Sigmoid colon (tissue), 6 donors: ENCODE measurements at regions not wholly inside any gene's neighbourhood (a gene's known extent, or its start where the extent isn't known, plus 50 kb on each side); places are given as distances from the start of the nearest gene placed in this dataset.

Experiments used
- DNase-seq: peaks from one replicate; pipeline ENCODE4 v3.0.0-alpha.2; 2019
- H3K27ac ChIP-seq, 4 donors: fragments of 200-600 bp; sonication (generic); one replicate each; pipeline ENCODE4 v1.5.1; 2016 to 2019; ENCODE audit warnings: mild to moderate bottlenecking in 1 of 4
- H3K27me3 ChIP-seq, 3 donors: fragments of 200-600 bp; sonication (generic); one replicate each; pipeline ENCODE4 v1.5.1; 2019; ENCODE audit warnings: mild to moderate bottlenecking in 1 of 3
- H3K36me3 ChIP-seq, 4 donors: fragments of 200-600 bp; sonication (generic); one replicate each; pipeline ENCODE4 v1.5.1; 2016 to 2019
- H3K4me1 ChIP-seq, 4 donors: fragments of 200-600 bp; sonication (generic); one replicate each; pipeline ENCODE4 v1.5.1; 2017 to 2019
- H3K4me3 ChIP-seq, 4 donors: fragments of 200-600 bp; sonication (generic); one replicate each; pipeline ENCODE4 v1.5.1; 2017 to 2019; ENCODE audit warnings: mild to moderate bottlenecking in 2 of 4, moderate library complexity in 1 of 4
- H3K9me3 ChIP-seq, 4 donors: fragments of 200-600 bp in 3 of 4; sonication (generic) in 3 of 4; one replicate each; pipeline versions ENCODE4 v1.5.1 to v1.6.1; 2013 to 2019
- EP300 ChIP-seq, 4 donors: sonication (generic); formaldehyde crosslinking; IDR thresholded peaks; one replicate each; pipeline ENCODE4 v1.6.1; 2017; ENCODE audit warnings: antibody characterized with exemption in 4 of 4
- POLR2A ChIP-seq, 2 donors: fragments of 450-650 bp; IDR thresholded peaks; one replicate each; pipeline ENCODE4 v1.6.1; 2016; ENCODE audit warnings: antibody characterized with exemption in 2 of 2, mild to moderate bottlenecking in 2 of 2, moderate library complexity in 2 of 2
- POLR2AphosphoS5 ChIP-seq, 4 donors: sonication (generic); formaldehyde crosslinking; IDR thresholded peaks; one replicate each; pipeline ENCODE4 v1.6.1; 2017; ENCODE audit warnings: antibody characterized with exemption in 4 of 4
- WGBS, 2 donors: extraction: QIAGEN DNeasy Blood & Tissue Kit; methylation state at CpG; one replicate each; pipeline ENCODE4 v1.1.7; 2013; 5-methylcytosine and 5-hydroxymethylcytosine counted together
- intact Hi-C: fragments of 100-400 bp; cut with DNase I; formaldehyde crosslinking; loops from one replicate; pipeline ENCODE4 v1.15.1; 2023
- TF ChIP-seq, protein P1 (sequence below), 4 experiments: fragments of 450-650 bp in 3 of 4; fragments of 200-600 bp in 1 of 4; IDR thresholded peaks; one replicate each; pipeline ENCODE4 v1.5.1; 2016 to 2019; ENCODE audit warnings: antibody characterized with exemption in 4 of 4, mild to moderate bottlenecking in 3 of 4, moderate library complexity in 2 of 4
- donor health status: healthy with polysubstance abuse.
- donor health status: healthy.

DNA sequence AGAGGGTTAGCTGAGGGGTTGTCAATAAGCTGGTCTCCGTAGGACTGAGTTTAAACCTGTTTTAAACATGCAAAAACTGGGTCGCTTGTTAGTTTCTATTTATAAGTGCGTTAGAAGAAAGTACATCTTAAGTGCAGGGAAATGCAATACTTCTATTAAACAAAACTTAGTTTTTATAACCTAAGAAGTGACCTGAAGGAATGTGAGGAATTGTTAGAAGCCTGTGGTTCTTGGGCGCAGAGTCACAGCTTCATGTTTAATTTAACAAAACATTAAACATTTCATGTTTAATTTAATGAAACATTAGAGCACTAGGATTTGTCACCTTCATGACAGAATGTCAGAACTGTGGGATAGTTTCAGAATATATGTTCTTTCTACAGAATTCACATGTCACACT, 469.2 kb upstream of the WWC1 start:
- intact Hi-C loops: no loop called here
- H3K27me3 ChIP-seq: no peaks in the 10 kb centered on the region
- H3K27ac ChIP-seq: no peak overlapping the region
- 77 to 79% methylated on average over 4 of the region's 4 CpGs for WGBS, 2 donors
- H3K36me3 ChIP-seq: no peaks in the 10 kb centered on the region
- H3K9me3 ChIP-seq: no peaks in the 10 kb centered on the region
- H3K4me3 ChIP-seq: no peak overlapping the region
- TF ChIP-seq POLR2AphosphoS5 (IDR thresholded peaks at IDR 0.05) (no peak), POLR2A (IDR thresholded peaks at IDR 0.05) (no peak), EP300 (IDR thresholded peaks at IDR 0.05) (no peak)
- TF ChIP-seq, protein P1, sequence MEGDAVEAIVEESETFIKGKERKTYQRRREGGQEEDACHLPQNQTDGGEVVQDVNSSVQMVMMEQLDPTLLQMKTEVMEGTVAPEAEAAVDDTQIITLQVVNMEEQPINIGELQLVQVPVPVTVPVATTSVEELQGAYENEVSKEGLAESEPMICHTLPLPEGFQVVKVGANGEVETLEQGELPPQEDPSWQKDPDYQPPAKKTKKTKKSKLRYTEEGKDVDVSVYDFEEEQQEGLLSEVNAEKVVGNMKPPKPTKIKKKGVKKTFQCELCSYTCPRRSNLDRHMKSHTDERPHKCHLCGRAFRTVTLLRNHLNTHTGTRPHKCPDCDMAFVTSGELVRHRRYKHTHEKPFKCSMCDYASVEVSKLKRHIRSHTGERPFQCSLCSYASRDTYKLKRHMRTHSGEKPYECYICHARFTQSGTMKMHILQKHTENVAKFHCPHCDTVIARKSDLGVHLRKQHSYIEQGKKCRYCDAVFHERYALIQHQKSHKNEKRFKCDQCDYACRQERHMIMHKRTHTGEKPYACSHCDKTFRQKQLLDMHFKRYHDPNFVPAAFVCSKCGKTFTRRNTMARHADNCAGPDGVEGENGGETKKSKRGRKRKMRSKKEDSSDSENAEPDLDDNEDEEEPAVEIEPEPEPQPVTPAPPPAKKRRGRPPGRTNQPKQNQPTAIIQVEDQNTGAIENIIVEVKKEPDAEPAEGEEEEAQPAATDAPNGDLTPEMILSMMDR (IDR thresholded peaks at IDR 0.05): no peak
- H3K4me1 ChIP-seq: peaks cover 0 to 6% (median 0%) of the 10 kb centered on the region in 4 donors
- no peak for DNase-seq

DNA sequence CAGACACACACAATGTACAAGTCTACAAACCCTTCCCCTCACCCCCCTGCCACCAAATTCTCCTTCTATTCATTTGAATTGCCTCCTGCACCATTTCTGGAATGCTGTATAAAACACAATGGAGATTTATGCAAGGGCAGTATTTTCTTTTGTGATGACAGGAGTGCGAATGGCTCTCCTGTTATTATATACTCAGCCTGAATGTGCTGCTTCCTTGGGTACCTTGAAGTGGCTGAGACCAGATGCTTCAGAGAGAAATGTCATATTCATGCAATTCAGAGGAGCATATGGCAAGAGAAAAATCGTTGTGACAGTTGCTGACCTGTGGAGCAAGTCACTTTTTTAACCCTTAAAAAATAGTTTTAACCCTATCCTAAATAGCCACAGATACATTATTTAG, 468.0 kb upstream of the WWC1 start:
- H3K9me3 ChIP-seq: no peaks in the 10 kb centered on the region
- intact Hi-C loops: no loop called here

DNA sequence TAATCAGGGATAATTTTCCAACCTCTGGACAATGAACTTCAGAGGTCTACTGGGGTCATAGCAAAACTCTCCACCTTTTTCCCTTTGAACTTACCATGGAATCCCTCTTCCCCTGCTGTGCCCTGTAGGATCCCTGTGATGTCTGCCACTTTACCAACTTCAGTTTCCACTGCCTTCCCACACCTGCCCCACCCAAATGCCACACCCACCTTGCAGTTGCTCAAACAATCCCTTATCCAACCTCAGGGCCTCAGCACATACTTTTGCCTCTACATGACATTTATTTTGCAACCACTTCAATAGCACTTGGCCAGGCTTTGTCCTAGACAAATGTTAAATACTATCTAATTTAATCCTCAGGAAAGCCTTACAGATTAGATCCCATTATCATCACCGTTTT, 463.7 kb upstream of the WWC1 start:
- intact Hi-C loops: no loop called here
- no peak overlapping the region for H3K4me3 ChIP-seq
- no peak overlapping the region for H3K27ac ChIP-seq
- no peaks in the 10 kb centered on the region for H3K9me3 ChIP-seq
- TF ChIP-seq, protein P1 (IDR thresholded peaks at IDR 0.05): no peak
- TF ChIP-seq POLR2A (IDR thresholded peaks at IDR 0.05) (no peak), POLR2AphosphoS5 (IDR thresholded peaks at IDR 0.05) (no peak), EP300 (IDR thresholded peaks at IDR 0.05) (no peak)
- H3K27me3 ChIP-seq: no peaks in the 10 kb centered on the region
- H3K4me1 ChIP-seq: peaks cover 0 to 6% (median 0%) of the 10 kb centered on the region in 4 donors
- no peak for DNase-seq
- H3K36me3 ChIP-seq: no peaks in the 10 kb centered on the region
- 45 to 69% methylated on average over 1 of the region's 1 CpG for WGBS, 2 donors

More for the DNA sequence above, 468.0 kb upstream of the WWC1 start:
- Histone ChIP-seq H3K4me1 (peaks cover 0 to 6% (median 0%) of the 10 kb centered on the region in 4 donors), H3K27me3 (no peaks in the 10 kb centered on the region), H3K4me3 (no peak overlapping the region), H3K36me3 (no peaks in the 10 kb centered on the region), H3K27ac (no peak overlapping the region)
- DNase-seq: no peak
- WGBS, 2 donors: 52 to 72% methylated on average over 2 of the region's 2 CpGs
- TF ChIP-seq POLR2AphosphoS5 (IDR thresholded peaks at IDR 0.05) (no peak), POLR2A (IDR thresholded peaks at IDR 0.05) (no peak)
- TF ChIP-seq, protein P1 (IDR thresholded peaks at IDR 0.05): no peak

DNA sequence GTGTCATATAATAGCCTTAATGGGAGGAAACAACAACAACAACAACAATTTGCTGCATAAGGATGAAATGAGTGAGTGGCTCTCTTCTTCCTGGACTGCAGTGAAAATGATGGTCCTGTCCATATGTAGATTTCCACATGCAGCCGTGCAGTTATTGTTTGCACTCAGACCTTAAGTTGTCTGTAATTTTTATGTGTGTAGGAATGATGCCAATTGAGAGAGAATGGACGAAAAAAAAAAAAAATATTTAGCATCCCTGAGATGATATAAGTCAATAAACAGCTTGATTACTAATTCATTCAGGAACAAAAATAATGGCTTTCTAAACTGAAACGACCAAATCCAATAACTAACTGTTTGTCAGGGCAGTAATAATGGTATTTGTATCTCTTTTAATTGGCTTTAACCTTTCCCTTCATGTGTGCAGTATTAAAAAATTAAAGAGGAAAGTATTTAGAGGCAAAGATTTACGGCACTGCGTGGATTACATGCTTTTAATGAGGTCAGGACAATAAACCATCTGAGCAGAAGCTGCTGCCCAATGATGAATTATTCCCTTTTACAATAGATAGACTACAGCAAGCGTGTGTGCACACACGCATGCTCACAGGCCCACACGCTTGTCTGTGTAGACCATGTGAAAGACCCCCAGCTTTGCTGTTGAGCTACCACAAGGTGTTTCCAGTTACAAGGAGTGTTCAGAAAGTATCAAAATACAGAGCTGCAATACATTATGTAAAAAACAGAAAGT, 459.5 kb upstream of the WWC1 start:
- Histone ChIP-seq H3K27me3 (no peaks in the 10 kb centered on the region), H3K27ac (no peak overlapping the region), H3K4me3 (no peak overlapping the region), H3K9me3 (no peaks in the 10 kb centered on the region), H3K4me1 (peaks cover 0 to 6% (median 0%) of the 10 kb centered on the region in 4 donors), H3K36me3 (no peaks in the 10 kb centered on the region)
- intact Hi-C loops: no loop called here
- 48 to 69% methylated on average over 8 of the region's 8 CpGs for WGBS, 2 donors
- TF ChIP-seq POLR2AphosphoS5 (IDR thresholded peaks at IDR 0.05): no peak
- TF ChIP-seq POLR2A (IDR thresholded peaks at IDR 0.05): no peak
- TF ChIP-seq, protein P1 (IDR thresholded peaks at IDR 0.05): no peak
- TF ChIP-seq EP300 (IDR thresholded peaks at IDR 0.05): no peak
- no peak for DNase-seq

DNA sequence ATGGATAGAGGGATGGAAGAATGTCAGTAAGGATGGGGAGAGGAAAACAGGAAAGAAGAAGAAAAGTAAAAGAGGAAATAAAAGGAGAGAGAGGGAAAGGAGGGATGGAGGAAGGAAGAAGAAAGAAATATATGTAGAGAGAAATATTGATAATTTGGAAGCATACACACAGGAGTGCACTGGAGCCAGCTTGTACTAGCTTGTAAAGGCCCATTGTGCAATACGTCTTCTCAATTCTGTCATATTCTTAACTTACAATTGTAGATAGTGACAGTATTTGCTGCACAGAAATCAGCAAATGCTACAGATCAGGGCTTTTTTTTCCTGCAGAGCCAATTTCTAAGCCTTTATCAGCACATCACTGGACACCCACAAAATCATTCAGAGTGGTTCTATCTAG, 458.8 kb upstream of the WWC1 start:
- Histone ChIP-seq H3K9me3 (no peaks in the 10 kb centered on the region), H3K4me1 (peaks cover 0 to 6% (median 0%) of the 10 kb centered on the region in 4 donors), H3K27ac (no peak overlapping the region), H3K27me3 (no peaks in the 10 kb centered on the region), H3K4me3 (no peak overlapping the region), H3K36me3 (no peaks in the 10 kb centered on the region)
- TF ChIP-seq EP300 (IDR thresholded peaks at IDR 0.05) (no peak), POLR2AphosphoS5 (IDR thresholded peaks at IDR 0.05) (no peak), POLR2A (IDR thresholded peaks at IDR 0.05) (no peak)
- TF ChIP-seq, protein P1 (IDR thresholded peaks at IDR 0.05): no peak
- intact Hi-C loops: no loop called here
- WGBS, 2 donors: 0 to 3% methylated on average over 1 of the region's 1 CpG
- no peak for DNase-seq
